ENCODE measurements at regions not wholly inside any gene's neighbourhood (a gene's known extent, or its start where the extent isn't known, plus 50 kb on each side); places are given as distances from the start of the nearest gene placed in this dataset.
"Not testable (repeated sequence)": the region's sequence is repeated elsewhere in the genome, so short reads cannot be mapped to it uniquely, and the experiment has no call there.

DNA sequence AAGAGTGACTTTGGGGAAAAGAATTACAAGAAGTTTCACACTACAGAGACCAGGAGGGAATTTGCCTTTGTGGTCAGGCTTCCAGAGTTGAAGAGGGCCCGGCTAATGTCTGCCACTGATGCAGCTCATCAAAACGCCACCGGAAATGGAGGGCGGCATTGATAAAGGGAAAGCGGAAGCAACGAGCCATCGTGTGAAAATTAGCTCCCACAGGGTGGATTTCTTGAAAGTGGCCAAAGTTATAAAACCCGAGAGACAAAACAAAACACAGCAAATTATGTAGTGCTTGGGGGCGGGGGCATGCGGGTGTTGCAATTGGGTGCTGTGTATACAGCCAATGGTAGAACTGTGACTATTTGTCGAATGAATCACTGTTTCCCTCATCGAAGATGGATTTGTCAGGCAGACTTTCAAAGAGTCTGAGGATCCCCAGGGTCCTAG, 113.0 kb downstream of the ADAMTS15 start:
- H3K4me3 ChIP-seq: no peak overlapping the region
- no peaks in the 10 kb centered on the region for H3K9me3 ChIP-seq
- no peak overlapping the region for H3K9ac ChIP-seq (ENCODE audit: low read depth in 2 of 2, low read length in 2 of 2)
- H3K4me1 ChIP-seq: no peaks in the 10 kb centered on the region
- H3K27me3 ChIP-seq: no peaks in the 10 kb centered on the region
- intact Hi-C loops (cut with DNase I): no loop called here
- H3K36me3 ChIP-seq: no peaks in the 10 kb centered on the region
- no peak for TF ChIP-seq CTCF (IDR thresholded peaks at IDR 0.05)
- no peak for DNase-seq
- H3K27ac ChIP-seq: no peak overlapping the region

- H3K27me3 ChIP-seq: no peaks in the 10 kb centered on the region
- no peaks in the 10 kb centered on the region for H3K4me1 ChIP-seq
- H3K9ac ChIP-seq (ENCODE audit: low read depth in 2 of 2, low read length in 2 of 2): no peak overlapping the region
- no peaks in the 10 kb centered on the region for H3K36me3 ChIP-seq
- no peak for DNase-seq
- intact Hi-C loops (cut with DNase I): no loop called here
- H3K9me3 ChIP-seq: no peaks in the 10 kb centered on the region
- no peak overlapping the region for H3K27ac ChIP-seq
- no peak overlapping the region for H3K4me3 ChIP-seq
- no peak for TF ChIP-seq CTCF (IDR thresholded peaks at IDR 0.05)
Observed at GRCh38 chr11:130562549-130562948, 114.1 kb downstream of the ADAMTS15 start.

DNA sequence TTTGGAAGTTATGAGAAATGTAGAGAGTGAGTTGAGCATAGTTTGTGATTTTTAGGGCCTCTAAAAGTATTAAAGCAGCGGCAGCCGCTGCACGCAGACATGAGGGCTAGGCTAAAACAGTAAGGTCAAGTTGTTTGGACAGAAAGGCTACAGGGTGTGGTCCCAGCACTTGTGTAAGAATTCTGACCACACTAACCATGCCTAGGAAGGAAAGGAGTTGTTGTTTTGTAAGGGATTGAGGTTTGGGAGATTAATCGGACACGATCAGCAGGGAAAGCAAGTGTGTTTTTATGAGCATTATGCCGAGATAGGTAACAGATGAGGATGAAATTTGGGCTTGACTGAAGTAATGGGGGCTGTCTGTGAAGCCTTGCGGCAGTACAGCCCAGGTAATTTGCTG, 117.9 kb downstream of the ADAMTS15 start:
- H3K27me3 ChIP-seq; H3K27ac ChIP-seq; intact Hi-C loops (cut with DNase I); H3K4me3 ChIP-seq; H3K4me1 ChIP-seq; H3K9ac ChIP-seq (ENCODE audit: low read depth in 2 of 2, low read length in 2 of 2); DNase-seq; H3K36me3 ChIP-seq; H3K9me3 ChIP-seq: not testable (repeated sequence)

- no peaks in the 10 kb centered on the region for H3K9me3 ChIP-seq
- H3K27ac ChIP-seq: no peak overlapping the region
- H3K9ac ChIP-seq (ENCODE audit: low read depth in 2 of 2, low read length in 2 of 2): no peak overlapping the region
- H3K4me3 ChIP-seq: no peak overlapping the region
- no peak for DNase-seq
- intact Hi-C loops (cut with DNase I): no loop called here
- H3K36me3 ChIP-seq: no peaks in the 10 kb centered on the region
- no peaks in the 10 kb centered on the region for H3K4me1 ChIP-seq
- H3K27me3 ChIP-seq: no peaks in the 10 kb centered on the region
- TF ChIP-seq CTCF (IDR thresholded peaks at IDR 0.05): no peak
Observed at GRCh38 chr11:130571519-130571918, 123.1 kb downstream of the ADAMTS15 start.

- intact Hi-C loops (cut with DNase I): no loop called here
- Histone ChIP-seq H3K27ac (no peak overlapping the region), H3K27me3 (no peaks in the 10 kb centered on the region), H3K9ac (ENCODE audit: low read depth in 2 of 2, low read length in 2 of 2) (no peak overlapping the region), H3K36me3 (no peaks in the 10 kb centered on the region), H3K9me3 (no peaks in the 10 kb centered on the region), H3K4me1 (no peaks in the 10 kb centered on the region), H3K4me3 (no peak overlapping the region)
- TF ChIP-seq CTCF (IDR thresholded peaks at IDR 0.05): no peak
- no peak for DNase-seq
Observed at GRCh38 chr11:130571947-130572584, 123.6 kb downstream of the ADAMTS15 start.

- H3K27ac ChIP-seq: no peak overlapping the region
- H3K4me1 ChIP-seq: no peaks in the 10 kb centered on the region
- H3K4me3 ChIP-seq: no peak overlapping the region
- H3K9me3 ChIP-seq: no peaks in the 10 kb centered on the region
- no peak for DNase-seq
- intact Hi-C loops (cut with DNase I): no loop called here
- H3K9ac ChIP-seq (ENCODE audit: low read depth in 2 of 2, low read length in 2 of 2): no peak overlapping the region
- no peaks in the 10 kb centered on the region for H3K36me3 ChIP-seq
- no peaks in the 10 kb centered on the region for H3K27me3 ChIP-seq
- TF ChIP-seq CTCF (IDR thresholded peaks at IDR 0.05): no peak
Observed at GRCh38 chr11:130573767-130574166, 125.3 kb downstream of the ADAMTS15 start.
